ENCODE measurements at regions not wholly inside any gene's neighbourhood (a gene's known extent, or its start where the extent isn't known, plus 50 kb on each side); places are given as distances from the start of the nearest gene placed in this dataset.

DNA sequence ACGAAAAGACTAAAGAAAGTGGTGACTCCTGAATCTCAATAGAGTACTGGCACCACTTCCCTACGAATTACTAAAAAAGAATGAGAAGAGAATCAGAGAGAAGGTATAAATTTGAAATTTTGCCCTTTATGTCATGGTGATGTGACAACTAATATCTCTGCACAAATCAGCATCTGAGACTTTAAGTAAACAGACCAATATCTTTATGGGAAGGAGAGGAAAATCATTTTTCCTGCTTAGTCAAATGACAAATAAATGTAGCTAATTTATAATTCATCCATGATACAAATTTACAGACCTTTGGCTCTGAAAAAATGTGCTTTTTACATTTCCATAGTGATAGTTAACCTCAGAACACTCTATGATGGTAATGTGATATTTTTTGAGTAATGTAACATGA, 424.8 kb upstream of the EPHA5 start:
- H3K4me1 Mint-ChIP-seq: no peaks in the 10 kb centered on the region
- no peak for DNase-seq
- no peak overlapping the region for H3K27ac Mint-ChIP-seq
- H3K9me3 Mint-ChIP-seq: peaks cover 8 to 37% (median 25%) of the 10 kb centered on the region in 6 donors
- H3K36me3 Mint-ChIP-seq: no peaks in the 10 kb centered on the region
- no peak overlapping the region for H3K4me3 Mint-ChIP-seq
- H3K27me3 Mint-ChIP-seq (ENCODE audit: low read depth in 3 of 3): peaks cover 0 to 3% (median 3%) of the 10 kb centered on the region in 3 donors

DNA sequence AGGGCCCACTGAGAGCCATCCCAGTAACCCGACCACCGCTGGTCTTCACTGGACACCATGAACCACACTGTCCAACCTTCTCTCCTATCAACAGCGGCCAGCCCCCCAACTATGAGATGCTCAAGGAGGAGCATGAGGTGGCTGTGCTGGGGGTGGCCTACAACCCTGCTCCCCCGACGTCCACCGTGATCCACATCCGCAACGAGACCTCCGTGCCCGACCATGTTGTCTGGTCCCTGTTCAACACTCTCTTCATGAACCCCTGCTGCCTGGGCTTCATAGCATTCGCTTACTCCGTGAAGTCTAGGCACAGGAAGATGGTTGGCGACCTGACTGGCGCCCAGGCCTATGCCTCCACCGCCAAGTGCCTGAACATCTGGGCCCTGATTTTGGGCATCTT, 423.8 kb upstream of the EPHA5 start:
- Mint-ChIP-seq H3K27ac (no peak overlapping the region), H3K27me3 (ENCODE audit: low read depth in 3 of 3) (peaks cover 0 to 3% (median 3%) of the 10 kb centered on the region in 3 donors), H3K4me3 (no peak overlapping the region)

DNA sequence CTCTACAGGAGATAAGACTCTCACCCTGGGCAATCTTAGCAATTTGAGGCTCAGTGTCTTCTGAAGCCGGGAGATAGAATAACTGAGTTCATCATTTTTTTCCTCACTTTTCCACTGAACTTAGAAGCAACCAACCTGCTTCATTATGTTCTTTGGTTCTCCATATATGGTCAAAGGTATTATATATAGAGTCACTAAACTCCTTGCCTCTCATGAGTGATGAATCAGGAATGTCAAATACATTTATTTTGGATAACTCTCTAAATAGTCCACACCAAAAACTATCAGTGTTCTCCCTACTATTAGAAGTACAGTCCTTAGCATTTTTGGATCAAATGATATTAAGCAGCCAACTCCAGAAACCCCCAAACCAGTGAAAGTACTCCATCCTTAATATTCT, 421.5 kb upstream of the EPHA5 start:
- H3K36me3 Mint-ChIP-seq: no peaks in the 10 kb centered on the region
- H3K27ac Mint-ChIP-seq: no peak overlapping the region
- peaks cover 0 to 3% (median 3%) of the 10 kb centered on the region in 3 donors for H3K27me3 Mint-ChIP-seq (ENCODE audit: low read depth in 3 of 3)
- DNase-seq: no peak
- no peaks in the 10 kb centered on the region for H3K4me1 Mint-ChIP-seq
- H3K9me3 Mint-ChIP-seq: peaks cover 12 to 31% (median 27%) of the 10 kb centered on the region in 6 donors
- no peak overlapping the region for H3K4me3 Mint-ChIP-seq

More for the DNA sequence above, 423.8 kb upstream of the EPHA5 start:
- H3K4me1 Mint-ChIP-seq: no peaks in the 10 kb centered on the region
- no peak for DNase-seq
- peaks cover 8 to 35% (median 25%) of the 10 kb centered on the region in 6 donors for H3K9me3 Mint-ChIP-seq
- no peaks in the 10 kb centered on the region for H3K36me3 Mint-ChIP-seq

DNA sequence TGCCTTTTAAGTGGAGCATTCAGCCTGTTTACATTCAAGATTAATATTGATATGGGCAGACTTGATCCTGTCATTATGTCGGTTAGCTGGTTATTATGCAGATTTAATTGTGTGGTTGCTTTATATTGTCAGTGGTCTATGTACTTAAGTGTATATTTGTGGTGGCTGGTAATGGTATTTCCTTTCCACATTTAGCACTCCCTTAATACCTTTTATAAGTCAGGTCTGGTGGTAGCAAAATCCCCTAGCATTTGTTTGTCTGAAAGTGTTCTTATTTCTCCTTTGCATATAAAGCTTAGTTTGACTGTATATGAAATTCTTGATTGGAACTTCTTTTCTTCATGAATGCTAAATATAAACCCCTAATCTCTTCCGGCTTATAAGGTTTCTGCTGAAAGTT, 403.7 kb upstream of the EPHA5 start:
- H3K27ac Mint-ChIP-seq: no peak overlapping the region
- no peaks in the 10 kb centered on the region for H3K27me3 Mint-ChIP-seq (ENCODE audit: low read depth in 3 of 3)
- no peak overlapping the region for H3K4me3 Mint-ChIP-seq
- no peaks in the 10 kb centered on the region for H3K4me1 Mint-ChIP-seq
- DNase-seq: no peak
- peaks cover 0 to 5% (median 0%) of the 10 kb centered on the region in 3 donors for H3K36me3 Mint-ChIP-seq
- H3K9me3 Mint-ChIP-seq: peaks cover 13 to 63% (median 36%) of the 10 kb centered on the region in 6 donors

DNA sequence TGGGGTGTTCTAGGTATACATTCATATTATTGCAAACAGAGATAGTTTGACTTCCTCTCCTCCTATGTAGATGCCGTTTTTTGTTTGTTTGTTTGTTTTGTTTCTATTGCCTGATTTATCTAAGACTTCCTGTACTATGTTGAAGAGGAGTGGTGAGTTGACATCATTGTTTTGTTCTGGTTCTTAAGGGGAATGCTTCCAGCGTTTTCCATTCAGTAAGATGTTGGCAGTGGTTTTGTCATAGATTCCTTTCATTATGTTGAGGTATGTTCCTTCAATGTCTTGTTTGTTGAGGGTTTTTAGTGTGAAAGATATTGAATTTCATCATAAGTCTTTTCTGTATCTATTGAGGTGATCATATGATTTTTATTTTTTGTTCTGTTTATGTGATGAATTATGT, 401.6 kb upstream of the EPHA5 start:
- Mint-ChIP-seq H3K36me3 (peaks cover 0 to 5% (median 0%) of the 10 kb centered on the region in 3 donors), H3K9me3 (peaks cover 13 to 54% (median 34%) of the 10 kb centered on the region in 6 donors), H3K27ac (no peak overlapping the region), H3K27me3 (ENCODE audit: low read depth in 3 of 3) (no peaks in the 10 kb centered on the region), H3K4me1 (no peaks in the 10 kb centered on the region), H3K4me3 (no peak overlapping the region)
- DNase-seq: no peak

DNA sequence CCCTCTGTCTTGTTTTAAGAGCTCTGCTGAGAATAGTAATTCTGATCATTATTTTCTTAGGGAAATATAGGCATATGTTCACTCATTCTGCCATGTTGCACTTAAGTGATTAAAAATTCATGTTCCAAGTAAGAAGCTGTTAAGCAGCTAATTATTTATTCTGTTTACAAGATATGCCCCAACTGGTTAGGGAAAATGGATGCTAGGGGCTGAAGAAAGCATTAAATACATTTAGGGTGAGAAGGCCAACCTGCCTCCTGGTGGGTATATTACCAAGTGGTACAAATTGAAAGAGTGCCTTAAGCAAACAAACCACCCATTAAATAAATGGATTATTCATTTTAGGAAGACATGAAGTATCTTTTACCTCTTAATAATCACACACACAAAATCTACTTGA, 392.6 kb upstream of the EPHA5 start:
- Mint-ChIP-seq H3K27ac (no peak overlapping the region), H3K4me3 (no peak overlapping the region), H3K36me3 (no peaks in the 10 kb centered on the region), H3K4me1 (no peaks in the 10 kb centered on the region), H3K27me3 (ENCODE audit: low read depth in 3 of 3) (no peaks in the 10 kb centered on the region), H3K9me3 (peaks cover 0 to 31% (median 13%) of the 10 kb centered on the region in 6 donors)
- no peak for DNase-seq

DNA sequence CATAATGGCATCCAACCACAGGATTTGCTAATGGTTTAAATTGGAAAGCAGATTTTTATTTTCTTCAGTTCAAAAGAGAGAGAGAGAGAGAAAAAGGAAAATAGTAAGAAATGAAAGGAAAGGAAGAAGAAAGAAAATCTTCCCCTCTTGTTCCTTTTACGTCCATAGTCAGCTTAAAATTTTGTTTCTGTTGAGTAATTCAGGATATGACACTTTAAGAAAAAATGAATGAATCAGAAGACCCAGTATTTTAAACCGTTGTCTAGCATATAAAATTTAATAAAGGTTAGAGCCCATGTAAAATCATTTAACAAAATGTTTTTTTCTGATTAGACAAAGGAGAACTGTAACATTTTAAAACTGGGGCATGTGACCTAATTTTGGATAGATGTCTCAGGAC, 391.8 kb upstream of the EPHA5 start:
- H3K27me3 Mint-ChIP-seq (ENCODE audit: low read depth in 3 of 3): no peaks in the 10 kb centered on the region
- no peaks in the 10 kb centered on the region for H3K36me3 Mint-ChIP-seq
- no peak overlapping the region for H3K4me3 Mint-ChIP-seq
- H3K4me1 Mint-ChIP-seq: no peaks in the 10 kb centered on the region
- no peak for DNase-seq
- peaks cover 0 to 39% (median 13%) of the 10 kb centered on the region in 6 donors for H3K9me3 Mint-ChIP-seq
- H3K27ac Mint-ChIP-seq: no peak overlapping the region

DNA sequence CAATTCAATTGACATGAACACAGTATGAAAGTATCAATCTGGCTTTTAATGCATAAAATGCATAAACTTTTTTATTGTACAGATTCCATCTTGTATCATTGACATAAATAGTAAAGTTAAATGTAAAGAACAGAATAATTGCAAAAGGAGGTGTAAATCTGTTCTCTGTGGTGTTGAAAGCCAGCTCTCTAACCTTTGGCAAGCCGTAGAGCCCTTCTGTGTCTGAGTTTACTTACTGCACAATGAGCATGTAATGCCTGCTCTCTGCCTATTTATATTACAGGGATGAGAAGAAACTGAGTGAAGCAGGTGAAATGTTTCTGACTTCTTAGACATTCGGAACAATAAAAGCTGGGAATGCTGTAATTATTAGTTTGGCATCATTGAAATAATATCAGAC, 389.3 kb upstream of the EPHA5 start:
- H3K27ac Mint-ChIP-seq: no peak overlapping the region
- no peaks in the 10 kb centered on the region for H3K4me1 Mint-ChIP-seq
- no peak for DNase-seq
- H3K27me3 Mint-ChIP-seq (ENCODE audit: low read depth in 3 of 3): no peaks in the 10 kb centered on the region
- H3K36me3 Mint-ChIP-seq: no peaks in the 10 kb centered on the region
- peaks cover 0 to 59% (median 21%) of the 10 kb centered on the region in 6 donors for H3K9me3 Mint-ChIP-seq
- no peak overlapping the region for H3K4me3 Mint-ChIP-seq

DNA sequence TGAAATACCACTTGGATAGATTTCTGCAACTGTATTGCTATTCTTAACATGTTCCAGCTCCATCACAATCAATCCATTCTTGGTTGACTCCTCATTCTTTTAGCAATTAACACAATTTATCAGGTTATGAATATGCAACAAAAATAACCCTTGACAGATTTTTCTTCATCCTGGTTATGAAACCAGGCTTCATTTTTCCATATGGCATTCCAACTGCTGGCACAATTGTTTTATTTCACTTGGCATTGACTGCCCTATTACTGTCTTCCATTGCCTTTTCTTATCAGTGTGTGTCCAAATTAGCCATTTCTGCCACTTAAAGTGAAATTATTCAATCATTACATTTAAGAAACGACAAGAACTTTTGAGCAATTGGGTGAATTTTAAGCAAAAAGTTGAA, 388.8 kb upstream of the EPHA5 start:
- no peak for DNase-seq
- no peak overlapping the region for H3K4me3 Mint-ChIP-seq
- H3K36me3 Mint-ChIP-seq: no peaks in the 10 kb centered on the region

DNA sequence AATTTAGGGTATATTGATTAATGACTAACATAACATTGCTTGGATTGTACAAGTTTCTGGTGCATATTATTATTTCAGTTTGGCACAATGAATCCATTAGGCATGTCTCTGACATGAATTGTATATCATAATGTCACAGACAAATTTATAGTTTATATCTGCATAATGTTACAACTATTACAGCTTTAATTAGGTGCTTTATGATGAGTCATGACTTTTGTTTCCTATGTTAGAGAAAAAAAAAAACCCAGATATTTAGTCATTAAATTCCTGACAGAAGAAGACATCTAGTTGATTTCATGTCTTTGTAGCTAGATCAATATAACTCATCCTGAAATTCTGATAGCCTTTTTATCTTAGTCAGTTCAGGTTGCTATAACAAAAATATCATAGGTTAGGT, 385.7 kb upstream of the EPHA5 start:
- Mint-ChIP-seq H3K27ac (no peak overlapping the region), H3K36me3 (no peaks in the 10 kb centered on the region), H3K9me3 (peaks cover 6 to 52% (median 22%) of the 10 kb centered on the region in 6 donors), H3K4me1 (no peaks in the 10 kb centered on the region), H3K4me3 (no peak overlapping the region), H3K27me3 (ENCODE audit: low read depth in 3 of 3) (no peaks in the 10 kb centered on the region)
- no peak for DNase-seq

More for the DNA sequence above, 388.8 kb upstream of the EPHA5 start:
- Mint-ChIP-seq H3K27ac (no peak overlapping the region), H3K27me3 (ENCODE audit: low read depth in 3 of 3) (no peaks in the 10 kb centered on the region), H3K9me3 (peaks cover 0 to 59% (median 21%) of the 10 kb centered on the region in 6 donors), H3K4me1 (no peaks in the 10 kb centered on the region)

DNA sequence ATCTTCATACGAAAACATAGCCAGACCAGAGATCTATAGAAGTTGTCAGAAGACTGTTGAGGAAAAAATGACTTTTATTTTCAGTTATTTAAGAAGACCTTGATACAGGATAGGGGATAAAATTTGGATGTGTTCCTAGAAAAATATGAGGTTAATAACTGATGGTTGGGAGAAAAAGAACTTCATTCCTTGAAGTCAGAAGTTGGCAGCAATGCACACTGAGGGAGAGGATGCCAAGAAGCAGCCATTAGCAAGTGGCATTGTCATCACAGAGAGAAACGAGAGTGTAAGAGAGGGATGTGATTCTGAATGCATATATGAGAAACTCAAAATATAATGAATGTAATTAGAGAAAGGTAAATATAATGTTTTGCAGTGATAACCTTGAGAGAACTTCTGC, 382.1 kb upstream of the EPHA5 start:
- no peak for DNase-seq
- Mint-ChIP-seq H3K4me1 (no peaks in the 10 kb centered on the region), H3K4me3 (no peak overlapping the region), H3K27ac (no peak overlapping the region), H3K36me3 (no peaks in the 10 kb centered on the region), H3K27me3 (ENCODE audit: low read depth in 3 of 3) (no peaks in the 10 kb centered on the region), H3K9me3 (peaks cover 9 to 56% (median 16%) of the 10 kb centered on the region in 6 donors)

DNA sequence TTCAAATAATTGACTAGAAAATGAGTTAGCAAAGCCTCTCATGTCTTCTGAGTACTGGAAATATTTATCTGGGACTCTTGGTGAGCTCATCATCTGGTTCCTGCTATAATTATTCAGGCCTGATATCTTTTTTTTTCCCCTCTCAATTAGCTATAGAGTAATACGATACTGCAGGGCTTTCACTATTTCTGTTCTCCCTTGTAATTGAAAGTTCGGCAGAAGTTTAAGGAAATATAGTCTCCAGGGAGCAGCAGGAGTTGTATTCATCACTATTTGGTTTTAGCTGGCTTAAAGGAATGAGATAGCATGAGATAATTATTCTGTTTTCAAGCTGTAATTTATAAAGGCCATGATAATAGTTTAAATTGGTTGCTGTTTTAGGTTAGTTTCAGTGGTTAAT, 378.6 kb upstream of the EPHA5 start:
- DNase-seq: no peak
- H3K4me1 Mint-ChIP-seq: no peaks in the 10 kb centered on the region
- H3K27me3 Mint-ChIP-seq (ENCODE audit: low read depth in 3 of 3): no peaks in the 10 kb centered on the region
- no peak overlapping the region for H3K27ac Mint-ChIP-seq
- peaks cover 11 to 41% (median 13%) of the 10 kb centered on the region in 6 donors for H3K9me3 Mint-ChIP-seq
- H3K36me3 Mint-ChIP-seq: no peaks in the 10 kb centered on the region
- no peak overlapping the region for H3K4me3 Mint-ChIP-seq

DNA sequence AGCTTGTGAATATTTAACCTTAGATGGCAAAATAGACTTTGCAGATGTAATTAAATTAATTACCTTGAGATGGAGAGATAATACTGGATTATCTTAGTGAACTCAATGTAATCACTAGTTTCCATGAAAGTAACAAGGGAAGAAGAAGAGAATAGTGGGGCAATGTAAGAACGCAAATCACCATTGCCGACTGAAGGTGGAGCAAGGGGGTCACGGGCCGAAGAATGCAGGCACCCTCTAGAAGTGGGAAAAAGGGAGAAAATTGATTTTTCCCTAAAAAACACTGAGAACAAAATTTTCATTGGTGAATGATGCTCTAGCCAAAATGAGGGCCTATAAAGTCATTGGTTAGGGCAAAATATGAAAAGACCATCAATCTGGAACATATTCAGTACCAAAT, 375.6 kb upstream of the EPHA5 start:
- Mint-ChIP-seq H3K36me3 (no peaks in the 10 kb centered on the region), H3K4me1 (no peaks in the 10 kb centered on the region), H3K27ac (no peak overlapping the region), H3K27me3 (ENCODE audit: low read depth in 3 of 3) (peaks cover 0 to 2% (median 0%) of the 10 kb centered on the region in 3 donors), H3K4me3 (no peak overlapping the region), H3K9me3 (peaks cover 10 to 39% (median 19%) of the 10 kb centered on the region in 6 donors)
- no peak for DNase-seq

DNA sequence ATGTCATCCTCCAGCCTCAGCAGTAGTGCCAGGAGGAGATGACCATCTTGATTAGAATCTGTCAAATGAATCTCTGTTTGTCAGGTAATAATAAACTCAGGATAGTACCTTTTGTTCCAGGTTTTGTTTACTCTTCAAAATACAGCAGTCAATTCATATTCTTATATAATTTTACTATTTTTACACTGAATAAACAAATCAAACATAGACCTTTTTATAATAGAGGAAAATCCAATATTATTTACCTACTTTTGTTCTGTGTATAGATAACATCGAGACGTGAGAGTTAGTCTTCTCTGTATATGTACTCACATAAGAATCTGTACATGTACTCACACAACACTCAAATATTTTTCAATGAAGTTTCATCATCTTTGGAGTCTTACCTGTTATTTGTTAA, 365.4 kb upstream of the EPHA5 start:
- H3K36me3 Mint-ChIP-seq: no peaks in the 10 kb centered on the region
- H3K27me3 Mint-ChIP-seq (ENCODE audit: low read depth in 3 of 3): peaks cover 0 to 2% (median 0%) of the 10 kb centered on the region in 3 donors
- no peak overlapping the region for H3K4me3 Mint-ChIP-seq
- no peak overlapping the region for H3K27ac Mint-ChIP-seq
- peaks cover 6 to 46% (median 18%) of the 10 kb centered on the region in 6 donors for H3K9me3 Mint-ChIP-seq
- DNase-seq: no peak
- H3K4me1 Mint-ChIP-seq: no peaks in the 10 kb centered on the region

DNA sequence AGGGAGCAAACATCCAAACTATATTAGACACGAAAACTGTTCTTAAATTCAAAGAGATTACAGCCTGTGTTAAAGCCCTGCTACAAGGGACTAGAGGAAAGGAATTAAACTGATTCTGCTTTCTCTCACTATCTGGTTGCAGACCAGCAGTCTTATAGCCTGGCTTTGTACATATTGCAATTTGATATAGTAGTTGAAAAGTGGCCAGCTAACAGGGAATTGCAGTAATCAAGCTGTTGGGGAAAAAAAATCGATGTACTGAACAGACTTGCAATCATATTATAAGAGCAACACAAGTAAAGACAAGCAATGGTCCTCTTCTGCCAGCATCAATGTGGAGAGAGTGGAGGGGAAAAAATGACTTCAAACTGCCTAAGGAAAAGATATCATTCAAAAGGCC, 364.4 kb upstream of the EPHA5 start:
- Mint-ChIP-seq H3K27me3 (ENCODE audit: low read depth in 3 of 3) (peaks cover 0 to 2% (median 0%) of the 10 kb centered on the region in 3 donors), H3K27ac (no peak overlapping the region), H3K9me3 (peaks cover 7 to 51% (median 17%) of the 10 kb centered on the region in 6 donors), H3K4me1 (no peaks in the 10 kb centered on the region), H3K36me3 (no peaks in the 10 kb centered on the region), H3K4me3 (no peak overlapping the region)
- no peak for DNase-seq

Data from immature natural killer cell (primary cell).